ENCODE measurements at regions not wholly inside any gene's neighbourhood (a gene's known extent, or its start where the extent isn't known, plus 50 kb on each side); places are given as distances from the start of the nearest gene placed in this dataset.

DNA sequence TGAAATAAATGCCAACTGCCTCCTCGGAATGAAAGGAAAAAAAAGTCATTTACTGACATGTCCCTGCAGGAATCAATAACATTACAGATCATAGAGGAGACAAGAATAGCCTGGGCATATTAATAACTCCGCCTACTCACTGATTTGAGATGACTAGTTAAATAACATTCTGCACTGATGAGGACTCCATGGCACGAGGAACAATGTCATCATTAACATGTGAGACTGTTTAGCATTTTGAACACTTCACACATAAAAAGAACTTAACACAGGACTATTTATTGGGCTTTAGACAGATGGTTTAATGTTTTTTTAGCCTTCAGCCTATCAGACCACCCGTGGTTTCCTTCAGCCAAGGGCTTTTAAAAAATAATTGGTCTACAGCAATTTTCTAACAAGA, 170.1 kb downstream of the OLFM4 start:
- TF ChIP-seq, protein P1, sequence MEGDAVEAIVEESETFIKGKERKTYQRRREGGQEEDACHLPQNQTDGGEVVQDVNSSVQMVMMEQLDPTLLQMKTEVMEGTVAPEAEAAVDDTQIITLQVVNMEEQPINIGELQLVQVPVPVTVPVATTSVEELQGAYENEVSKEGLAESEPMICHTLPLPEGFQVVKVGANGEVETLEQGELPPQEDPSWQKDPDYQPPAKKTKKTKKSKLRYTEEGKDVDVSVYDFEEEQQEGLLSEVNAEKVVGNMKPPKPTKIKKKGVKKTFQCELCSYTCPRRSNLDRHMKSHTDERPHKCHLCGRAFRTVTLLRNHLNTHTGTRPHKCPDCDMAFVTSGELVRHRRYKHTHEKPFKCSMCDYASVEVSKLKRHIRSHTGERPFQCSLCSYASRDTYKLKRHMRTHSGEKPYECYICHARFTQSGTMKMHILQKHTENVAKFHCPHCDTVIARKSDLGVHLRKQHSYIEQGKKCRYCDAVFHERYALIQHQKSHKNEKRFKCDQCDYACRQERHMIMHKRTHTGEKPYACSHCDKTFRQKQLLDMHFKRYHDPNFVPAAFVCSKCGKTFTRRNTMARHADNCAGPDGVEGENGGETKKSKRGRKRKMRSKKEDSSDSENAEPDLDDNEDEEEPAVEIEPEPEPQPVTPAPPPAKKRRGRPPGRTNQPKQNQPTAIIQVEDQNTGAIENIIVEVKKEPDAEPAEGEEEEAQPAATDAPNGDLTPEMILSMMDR (IDR thresholded peaks at IDR 0.05), result no peak
- WGBS, 2 donors, result 54 to 64% methylated on average over 4 of the region's 4 CpGs

DNA sequence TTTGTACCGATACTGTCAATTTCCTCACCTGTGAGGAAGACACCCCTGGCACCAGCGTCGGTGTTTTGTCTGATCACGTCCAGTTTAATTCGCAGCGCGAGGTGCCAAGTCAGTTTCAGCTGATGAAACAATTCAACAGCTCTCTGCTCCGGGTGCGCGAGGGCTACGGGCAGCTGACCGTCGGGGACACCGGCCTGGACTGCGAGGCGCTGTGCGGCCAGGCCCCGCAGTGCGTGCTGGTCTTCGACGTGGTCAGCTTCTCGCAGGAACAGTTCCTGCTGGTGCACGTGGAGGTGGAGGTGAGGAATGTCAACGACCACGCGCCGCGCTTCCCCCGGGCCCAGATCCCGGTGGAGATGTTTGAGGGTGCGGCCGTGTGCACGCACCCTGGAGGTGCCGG, 171.5 kb downstream of the OLFM4 start:
- WGBS, 2 donors, result 79 to 84% methylated on average over 34 of the region's 34 CpGs
- H3K9me3 ChIP-seq, result no peaks in the 10 kb centered on the region
- ATAC-seq (no peak), DNase-seq (no peak)
- no peak overlapping the region for H3K27ac ChIP-seq
- H3K36me3 ChIP-seq, result no peaks in the 10 kb centered on the region
- no peak overlapping the region for H3K4me3 ChIP-seq
- H3K27me3 ChIP-seq, result peaks cover 7 to 61% (median 48%) of the 10 kb centered on the region in 7 donors
- intact Hi-C loops (cut with DNase I), result no loop called here
- TF ChIP-seq, protein P1 (IDR thresholded peaks at IDR 0.05), result no peak
- H3K4me1 ChIP-seq, result no peaks in the 10 kb centered on the region

More for the DNA sequence above, 170.1 kb downstream of the OLFM4 start:
- H3K36me3 ChIP-seq, result no peaks in the 10 kb centered on the region
- no peak for DNase-seq
- H3K4me3 ChIP-seq, result no peak overlapping the region
- no peaks in the 10 kb centered on the region for H3K4me1 ChIP-seq
- H3K27me3 ChIP-seq, result peaks cover 7 to 64% (median 48%) of the 10 kb centered on the region in 7 donors
- H3K9me3 ChIP-seq, result no peaks in the 10 kb centered on the region
- intact Hi-C loops (cut with DNase I), result no loop called here
- ATAC-seq, result no peak
- no peak overlapping the region for H3K27ac ChIP-seq

DNA sequence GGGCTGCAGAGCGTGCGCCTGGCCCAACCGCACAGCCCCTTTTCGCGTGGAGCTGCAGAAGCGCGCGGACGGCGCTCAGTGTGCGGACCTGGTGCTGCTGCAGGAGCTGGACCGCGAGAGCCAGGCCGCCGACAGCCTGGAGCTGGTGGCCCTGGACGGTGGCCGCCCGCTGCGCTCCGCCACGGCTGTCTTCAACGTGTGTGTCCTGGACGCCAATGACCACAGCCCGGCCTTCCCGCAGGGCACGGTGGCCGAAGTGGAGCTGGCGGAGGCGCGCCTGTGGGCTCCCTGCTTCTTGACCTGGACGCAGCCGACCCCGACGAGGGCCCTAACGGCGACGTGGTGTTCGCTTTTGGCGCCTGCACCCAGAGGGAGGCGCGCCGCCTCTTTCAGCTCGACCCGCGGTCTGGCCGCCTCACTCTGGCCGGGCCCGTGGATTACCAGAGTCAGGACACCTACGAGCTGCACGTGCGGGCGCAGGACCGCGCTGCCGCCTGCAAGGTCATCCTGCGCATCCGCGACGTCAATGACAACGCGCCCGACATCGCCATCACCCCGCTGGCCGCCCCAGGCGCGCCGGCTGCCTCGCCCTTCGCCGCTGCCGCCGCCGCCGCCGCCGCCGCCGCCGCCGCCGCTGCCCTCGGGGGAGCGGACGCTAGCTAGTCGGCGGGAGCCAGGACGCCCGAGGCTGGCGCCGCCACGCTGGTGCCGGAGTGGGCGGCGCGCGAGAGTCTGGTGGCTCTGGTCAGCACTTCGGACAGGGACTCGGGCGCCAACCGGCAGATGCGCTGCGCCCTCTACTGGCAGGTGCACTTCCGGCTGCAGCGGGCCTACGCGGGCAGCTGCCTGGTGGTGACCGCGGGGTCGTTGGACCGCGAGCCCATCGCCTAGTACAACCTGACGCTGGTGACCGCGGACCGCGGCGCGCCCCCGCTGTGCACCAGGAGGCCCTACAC, 172.2 kb downstream of the OLFM4 start:
- Histone ChIP-seq H3K36me3 (no peaks in the 10 kb centered on the region), H3K27me3 (peaks cover 7 to 54% (median 48%) of the 10 kb centered on the region in 7 donors), H3K9me3 (no peaks in the 10 kb centered on the region), H3K4me3 (no peak overlapping the region), H3K4me1 (no peaks in the 10 kb centered on the region), H3K27ac (no peak overlapping the region)
- TF ChIP-seq, protein P1 (IDR thresholded peaks at IDR 0.05), result peak in 8 of 9 donors; percentile 32 to 64 (median 51)
- WGBS, 2 donors, result 12% methylated on average over 118 to 121 of the region's 121 CpGs
- peak in 4 of 8 donors; percentile 37 to 84 (median 64) for ATAC-seq
- intact Hi-C loops (cut with DNase I), result no loop called here
- DNase-seq, result peak; percentile 13 to 48

- H3K27me3 ChIP-seq, result peaks cover 7 to 52% (median 48%) of the 10 kb centered on the region in 7 donors
- intact Hi-C loops (cut with DNase I), result no loop called here
- H3K4me3 ChIP-seq, result no peak overlapping the region
- TF ChIP-seq, protein P1 (IDR thresholded peaks at IDR 0.05), result peak in 3 of 9 donors; percentile 11 to 23 (median 12)
- DNase-seq, result peak in 1 of 2 donors; percentile 25
- WGBS, 2 donors, result 13 to 16% methylated on average over 68 to 74 of the region's 74 CpGs
- no peak overlapping the region for H3K27ac ChIP-seq
- no peaks in the 10 kb centered on the region for H3K36me3 ChIP-seq
- peak in 2 of 8 donors; percentile 60 to 77 for ATAC-seq
- no peaks in the 10 kb centered on the region for H3K9me3 ChIP-seq
- H3K4me1 ChIP-seq, result no peaks in the 10 kb centered on the region
Observed at GRCh38 chr13:53201454-53202225, 173.0 kb downstream of the OLFM4 start.
